RKO (cell line): ENCODE measurements at regions not wholly inside any gene's neighbourhood (a gene's known extent, or its start where the extent isn't known, plus 50 kb on each side); places are given as distances from the start of the nearest gene placed in this dataset.
A peak's percentile ranks its signal among the peaks of the same experiment; 100 is the strongest.
"Not testable (repeated sequence)": the region's sequence is repeated elsewhere in the genome, so short reads cannot be mapped to it uniquely, and the experiment has no call there.

Source experiments
- DNase-seq: peaks from one replicate; pipeline ENCODE4 v3.0.0-alpha.2; 2016; ENCODE audit warnings: low spot score

- DNase-seq, result no peak
Measured at GRCh38 chr4:170414961-170415360, 325.2 kb upstream of the AADAT start.

GRCh38 chr4:170414360-170414759 is 324.6 kb upstream of the AADAT start:
- no peak for DNase-seq

GRCh38 chr4:170413951-170414350 is 324.2 kb upstream of the AADAT start:
- no peak for DNase-seq

- DNase-seq, result no peak
Measured at GRCh38 chr4:170400361-170400760, 310.6 kb upstream of the AADAT start.

GRCh38 chr4:170399581-170400293 is 310.0 kb upstream of the AADAT start:
- no peak for DNase-seq

- DNase-seq, result no peak
Measured at GRCh38 chr4:170398218-170398617, 308.5 kb upstream of the AADAT start.

GRCh38 chr4:170395773-170396172 is 306.0 kb upstream of the AADAT start:
- DNase-seq, result no peak

GRCh38 chr4:170391066-170391740 is 301.4 kb upstream of the AADAT start:
- DNase-seq, result peak; percentile 52

GRCh38 chr4:170389411-170389810 is 299.7 kb upstream of the AADAT start:
- no peak for DNase-seq

- no peak for DNase-seq
Measured at GRCh38 chr4:170388255-170388654, 298.5 kb upstream of the AADAT start.

- no peak for DNase-seq
Measured at GRCh38 chr4:170386971-170387370, 297.2 kb upstream of the AADAT start.

GRCh38 chr4:170386511-170386910 is 296.8 kb upstream of the AADAT start:
- no peak for DNase-seq

GRCh38 chr4:170374770-170375169 is 285.0 kb upstream of the AADAT start:
- DNase-seq, result peak; percentile 35

- DNase-seq, result no peak
Measured at GRCh38 chr4:170348945-170349344, 259.2 kb upstream of the AADAT start.

GRCh38 chr4:170347191-170347590 is 257.4 kb upstream of the AADAT start:
- not testable (repeated sequence) for DNase-seq

GRCh38 chr4:170339522-170339921 is 249.8 kb upstream of the AADAT start:
- peak; percentile 26 for DNase-seq

GRCh38 chr4:170336238-170336775 is 246.6 kb upstream of the AADAT start:
- no peak for DNase-seq

GRCh38 chr4:170325599-170325998 is 235.8 kb upstream of the AADAT start:
- DNase-seq, result no peak

GRCh38 chr4:170323623-170324022 is 233.9 kb upstream of the AADAT start:
- no peak for DNase-seq

- no peak for DNase-seq
Measured at GRCh38 chr4:170307182-170307581, 217.4 kb upstream of the AADAT start.

GRCh38 chr4:170306208-170306607 is 216.5 kb upstream of the AADAT start:
- DNase-seq, result no peak

- DNase-seq, result no peak
Measured at GRCh38 chr4:170305627-170306026, 215.9 kb upstream of the AADAT start.

GRCh38 chr4:170281027-170281426 is 191.3 kb upstream of the AADAT start:
- DNase-seq, result no peak

- no peak for DNase-seq
Measured at GRCh38 chr4:170278460-170278859, 188.7 kb upstream of the AADAT start.
